A549 (cell line): ENCODE measurements at regions not wholly inside any gene's neighbourhood (a gene's known extent, or its start where the extent isn't known, plus 50 kb on each side); places are given as distances from the start of the nearest gene placed in this dataset.

Experiments used
- KDM5A ChIP-seq: fragments of 200-600 bp; sonication (generic); IDR thresholded peaks from 2 replicates; pipeline ENCODE4 v1.6.1; 2016; ENCODE audit warnings: antibody characterized with exemption, mild to moderate bottlenecking
- PHF8 ChIP-seq: fragments of 200-600 bp; sonication (generic); IDR thresholded peaks from 2 replicates; pipeline ENCODE4 v1.6.1; 2016; ENCODE audit warnings: low read depth, mild to moderate bottlenecking, antibody characterized with exemption, moderate library complexity, borderline replicate concordance
- POLR2A ChIP-seq: IDR thresholded peaks from 2 replicates; pipeline ENCODE4 v1.6.1; 2012; ENCODE audit warnings: mild to moderate bottlenecking, low read length
- POLR2AphosphoS2 ChIP-seq: conservative IDR thresholded peaks from 2 replicates; pipeline ENCODE4 v1.6.1; 2012; ENCODE audit warnings: low read length, improper control_type of control experiment, inconsistent platforms
- RAD21 ChIP-seq, 2 experiments: fragments of >200 bp in 1 of 2; sonication (Bioruptor Twin) in 1 of 2; formaldehyde crosslinking in 1 of 2; IDR thresholded peaks in 1 of 2; conservative IDR thresholded peaks in 1 of 2; 2 replicates in 1 of 2; 3 replicates in 1 of 2; pipeline ENCODE4 v1.6.1; 2012 to 2018; ENCODE audit warnings: inconsistent platforms in 1 of 2
- TF ChIP-seq, protein P1 (sequence below): fragments of >200 bp; sonication (Bioruptor Twin); formaldehyde crosslinking; IDR thresholded peaks from 3 replicates; pipeline ENCODE4 v1.5.1; 2016

- TF ChIP-seq POLR2A = no peak
- no peak for TF ChIP-seq PHF8
- TF ChIP-seq POLR2AphosphoS2 = no peak
- no peak for TF ChIP-seq KDM5A
- TF ChIP-seq, protein P1, sequence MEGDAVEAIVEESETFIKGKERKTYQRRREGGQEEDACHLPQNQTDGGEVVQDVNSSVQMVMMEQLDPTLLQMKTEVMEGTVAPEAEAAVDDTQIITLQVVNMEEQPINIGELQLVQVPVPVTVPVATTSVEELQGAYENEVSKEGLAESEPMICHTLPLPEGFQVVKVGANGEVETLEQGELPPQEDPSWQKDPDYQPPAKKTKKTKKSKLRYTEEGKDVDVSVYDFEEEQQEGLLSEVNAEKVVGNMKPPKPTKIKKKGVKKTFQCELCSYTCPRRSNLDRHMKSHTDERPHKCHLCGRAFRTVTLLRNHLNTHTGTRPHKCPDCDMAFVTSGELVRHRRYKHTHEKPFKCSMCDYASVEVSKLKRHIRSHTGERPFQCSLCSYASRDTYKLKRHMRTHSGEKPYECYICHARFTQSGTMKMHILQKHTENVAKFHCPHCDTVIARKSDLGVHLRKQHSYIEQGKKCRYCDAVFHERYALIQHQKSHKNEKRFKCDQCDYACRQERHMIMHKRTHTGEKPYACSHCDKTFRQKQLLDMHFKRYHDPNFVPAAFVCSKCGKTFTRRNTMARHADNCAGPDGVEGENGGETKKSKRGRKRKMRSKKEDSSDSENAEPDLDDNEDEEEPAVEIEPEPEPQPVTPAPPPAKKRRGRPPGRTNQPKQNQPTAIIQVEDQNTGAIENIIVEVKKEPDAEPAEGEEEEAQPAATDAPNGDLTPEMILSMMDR = no peak
- no peak for TF ChIP-seq RAD21 (conservative IDR thresholded peaks at IDR 0.05 in 1 of 2, IDR thresholded peaks at IDR 0.05 in 1 of 2)
These were observed 278.0 kb downstream of the HLX start for GRCh38 chr1:221157026-221157761.
